Hepatocyte (in vitro differentiated cells): ENCODE measurements at regions not wholly inside any gene's neighbourhood (a gene's known extent, or its start where the extent isn't known, plus 50 kb on each side); places are given as distances from the start of the nearest gene placed in this dataset.

Source experiments
- DNase-seq: peaks from one replicate; pipeline ENCODE4 v3.0.0-alpha.2; 2016; ENCODE audit warnings: low spot score
- H2AFZ ChIP-seq: fragments of 200-600 bp; sonication (generic); 2 replicates; pipeline ENCODE4 v1.6.0; 2016; ENCODE audit warnings: antibody characterized with exemption, mild to moderate bottlenecking
- H3K27ac ChIP-seq: fragments of 200-600 bp; sonication (generic); 2 replicates; pipeline ENCODE4 v1.5.1; 2016; ENCODE audit warnings: mild to moderate bottlenecking
- H3K27me3 ChIP-seq: fragments of 200-600 bp; sonication (generic); 2 replicates; pipeline ENCODE4 v1.6.1; 2016
- H3K36me3 ChIP-seq: fragments of 200-600 bp; sonication (generic); replicated peaks from 2 replicates; pipeline ENCODE4 v1.5.1; 2016; ENCODE audit warnings: low read depth; ENCODE audit not compliant: insufficient read depth
- H3K4me1 ChIP-seq: fragments of 200-600 bp; sonication (generic); 2 replicates; pipeline ENCODE4 v1.5.1; 2016; ENCODE audit warnings: mild to moderate bottlenecking, moderate library complexity; ENCODE audit not compliant: insufficient read depth
- H3K4me2 ChIP-seq: fragments of 200-600 bp; sonication (generic); 2 replicates; pipeline ENCODE4 v1.6.0; 2016
- H3K4me3 ChIP-seq: fragments of 200-600 bp; sonication (generic); 2 replicates; pipeline ENCODE4 v1.5.1; 2016; ENCODE audit warnings: mild to moderate bottlenecking
- H3K79me2 ChIP-seq: fragments of 200-600 bp; sonication (generic); 2 replicates; pipeline ENCODE4 v1.6.0; 2017; ENCODE audit warnings: mild to moderate bottlenecking
- H3K9me2 ChIP-seq: fragments of 200-600 bp; sonication (generic); replicated peaks from 2 replicates; pipeline ENCODE4 v1.6.0; 2017; ENCODE audit warnings: mild to moderate bottlenecking; ENCODE audit not compliant: insufficient read depth
- H3K9me3 ChIP-seq: fragments of 200-600 bp; sonication (generic); 2 replicates; pipeline ENCODE4 v1.5.1; 2016; ENCODE audit warnings: low read depth, mild to moderate bottlenecking
- H4K20me1 ChIP-seq: fragments of 200-600 bp; sonication (generic); 2 replicates; pipeline ENCODE4 v1.6.0; 2016; ENCODE audit warnings: mild to moderate bottlenecking; ENCODE audit not compliant: insufficient read depth, poor library complexity, severe bottlenecking
- EZH2 ChIP-seq: fragments of 200-600 bp; sonication (generic); IDR thresholded peaks from 2 replicates; pipeline ENCODE4 v1.6.1; 2016; ENCODE audit warnings: antibody characterized with exemption, mild to moderate bottlenecking, borderline replicate concordance
- EZH2phosphoT487 ChIP-seq: fragments of 200-600 bp; sonication (generic); IDR thresholded peaks from one replicate; pipeline ENCODE4 v1.6.1; 2018; ENCODE audit warnings: antibody characterized with exemption, mild to moderate bottlenecking, low read depth, moderate library complexity; ENCODE audit not compliant: unreplicated experiment, severe bottlenecking
- WGBS: methylation state at CpG from one replicate; pipeline ENCODE4 v1.1.6; 2016; ENCODE audit warnings: low lambda C conversion rate; ENCODE audit errors: missing lambda C conversion rate; 5-methylcytosine and 5-hydroxymethylcytosine counted together
- TF ChIP-seq, protein P1 (sequence below): fragments of 200-600 bp; sonication (generic); IDR thresholded peaks from 2 replicates; pipeline ENCODE4 v1.5.1; 2016; ENCODE audit warnings: antibody characterized with exemption, mild to moderate bottlenecking; ENCODE audit not compliant: poor library complexity

DNA sequence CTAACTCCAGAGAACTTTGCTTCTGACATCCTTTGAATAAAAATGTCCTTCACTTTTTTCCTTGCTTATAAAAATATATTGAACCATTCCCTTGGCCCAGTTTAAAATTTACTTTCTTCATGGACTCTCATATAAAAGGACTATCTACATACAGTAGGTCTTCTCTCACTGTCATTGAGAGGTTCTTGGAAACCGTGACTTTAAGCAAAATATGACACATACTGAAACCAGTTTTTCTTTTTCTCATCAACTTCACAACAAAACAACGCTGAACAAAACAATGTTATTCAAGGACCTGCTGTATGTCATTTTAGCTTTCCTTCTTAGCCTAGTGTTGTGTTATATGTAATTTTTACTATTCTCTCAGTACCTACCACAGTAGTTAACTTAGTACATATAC lies 496.8 kb downstream of the CENPC start:
- Histone ChIP-seq H2AFZ (no peak overlapping the region), H3K27me3 (no peaks in the 10 kb centered on the region), H3K4me2 (no peak overlapping the region), H3K27ac (no peak overlapping the region), H3K36me3 (no peaks in the 10 kb centered on the region), H4K20me1 (no peaks in the 10 kb centered on the region), H3K9me2 (no peaks in the 10 kb centered on the region), H3K4me1 (no peaks in the 10 kb centered on the region), H3K9me3 (no peaks in the 10 kb centered on the region), H3K79me2 (no peaks in the 10 kb centered on the region), H3K4me3 (no peak overlapping the region)
- WGBS = 47% methylated on average over 2 of the region's 2 CpGs
- TF ChIP-seq EZH2 (no peak), EZH2phosphoT487 (no peak)
- TF ChIP-seq, protein P1, sequence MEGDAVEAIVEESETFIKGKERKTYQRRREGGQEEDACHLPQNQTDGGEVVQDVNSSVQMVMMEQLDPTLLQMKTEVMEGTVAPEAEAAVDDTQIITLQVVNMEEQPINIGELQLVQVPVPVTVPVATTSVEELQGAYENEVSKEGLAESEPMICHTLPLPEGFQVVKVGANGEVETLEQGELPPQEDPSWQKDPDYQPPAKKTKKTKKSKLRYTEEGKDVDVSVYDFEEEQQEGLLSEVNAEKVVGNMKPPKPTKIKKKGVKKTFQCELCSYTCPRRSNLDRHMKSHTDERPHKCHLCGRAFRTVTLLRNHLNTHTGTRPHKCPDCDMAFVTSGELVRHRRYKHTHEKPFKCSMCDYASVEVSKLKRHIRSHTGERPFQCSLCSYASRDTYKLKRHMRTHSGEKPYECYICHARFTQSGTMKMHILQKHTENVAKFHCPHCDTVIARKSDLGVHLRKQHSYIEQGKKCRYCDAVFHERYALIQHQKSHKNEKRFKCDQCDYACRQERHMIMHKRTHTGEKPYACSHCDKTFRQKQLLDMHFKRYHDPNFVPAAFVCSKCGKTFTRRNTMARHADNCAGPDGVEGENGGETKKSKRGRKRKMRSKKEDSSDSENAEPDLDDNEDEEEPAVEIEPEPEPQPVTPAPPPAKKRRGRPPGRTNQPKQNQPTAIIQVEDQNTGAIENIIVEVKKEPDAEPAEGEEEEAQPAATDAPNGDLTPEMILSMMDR = no peak
- DNase-seq = no peak

DNA sequence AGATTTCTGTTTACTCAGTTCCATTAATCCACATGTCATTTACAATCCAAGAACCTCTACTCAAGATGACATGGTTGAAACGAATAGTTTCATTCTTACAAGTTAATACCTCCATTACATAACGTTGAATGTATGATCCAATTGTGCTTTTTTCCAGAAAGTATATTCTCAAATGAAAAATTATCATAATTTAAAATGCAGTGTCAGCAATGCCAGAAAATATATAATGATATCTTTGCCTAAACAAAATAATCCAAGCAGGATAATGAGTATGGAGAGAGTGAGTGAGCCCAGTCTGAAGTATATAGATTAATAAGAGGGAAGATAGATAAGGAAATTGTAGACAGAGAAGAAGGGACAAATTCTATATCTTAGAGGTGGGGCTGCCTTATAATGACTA lies 505.0 kb downstream of the CENPC start:
- H3K27ac ChIP-seq = no peak overlapping the region
- H3K4me1 ChIP-seq = no peaks in the 10 kb centered on the region
- DNase-seq = no peak
- H3K36me3 ChIP-seq = no peaks in the 10 kb centered on the region
- H4K20me1 ChIP-seq = no peaks in the 10 kb centered on the region
- H2AFZ ChIP-seq = no peak overlapping the region
- H3K4me3 ChIP-seq = no peak overlapping the region
- WGBS = 77% methylated on average over 2 of the region's 2 CpGs
- H3K79me2 ChIP-seq = no peaks in the 10 kb centered on the region
- TF ChIP-seq EZH2 = no peak
- TF ChIP-seq, protein P1 = no peak
- no peak for TF ChIP-seq EZH2phosphoT487
- H3K27me3 ChIP-seq = no peaks in the 10 kb centered on the region
- H3K9me3 ChIP-seq = no peaks in the 10 kb centered on the region
- H3K9me2 ChIP-seq = no peaks in the 10 kb centered on the region
- no peak overlapping the region for H3K4me2 ChIP-seq

DNA sequence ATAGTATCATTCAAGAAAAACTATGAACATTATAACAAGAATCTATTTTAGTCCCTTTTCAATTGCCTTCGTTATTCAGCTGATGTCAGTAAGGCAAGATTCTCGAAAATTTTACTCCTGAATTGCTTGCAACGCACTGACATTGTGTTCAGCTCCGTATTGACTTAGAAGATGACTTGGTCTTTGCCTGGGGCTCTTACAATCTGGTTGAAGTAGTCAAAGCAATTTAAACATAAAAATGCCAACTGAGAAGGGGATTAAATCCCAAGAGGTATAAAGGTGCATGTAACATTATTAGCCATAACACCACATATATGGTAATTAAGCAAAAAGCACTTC lies 507.1 kb downstream of the CENPC start:
- WGBS = 56% methylated on average over 4 of the region's 4 CpGs

More for the DNA sequence above, 507.1 kb downstream of the CENPC start:
- no peak for DNase-seq
- Histone ChIP-seq H2AFZ (no peak overlapping the region), H3K27ac (no peak overlapping the region), H3K9me2 (no peaks in the 10 kb centered on the region), H3K4me3 (no peak overlapping the region), H3K4me2 (no peak overlapping the region), H3K27me3 (no peaks in the 10 kb centered on the region), H3K79me2 (no peaks in the 10 kb centered on the region), H3K4me1 (no peaks in the 10 kb centered on the region), H3K36me3 (no peaks in the 10 kb centered on the region), H4K20me1 (no peaks in the 10 kb centered on the region), H3K9me3 (no peaks in the 10 kb centered on the region)
- TF ChIP-seq, protein P1 = no peak
- no peak for TF ChIP-seq EZH2phosphoT487
- TF ChIP-seq EZH2 = no peak
